ENCODE measurements at regions not wholly inside any gene's neighbourhood (a gene's known extent, or its start where the extent isn't known, plus 50 kb on each side); places are given as distances from the start of the nearest gene placed in this dataset.

DNA sequence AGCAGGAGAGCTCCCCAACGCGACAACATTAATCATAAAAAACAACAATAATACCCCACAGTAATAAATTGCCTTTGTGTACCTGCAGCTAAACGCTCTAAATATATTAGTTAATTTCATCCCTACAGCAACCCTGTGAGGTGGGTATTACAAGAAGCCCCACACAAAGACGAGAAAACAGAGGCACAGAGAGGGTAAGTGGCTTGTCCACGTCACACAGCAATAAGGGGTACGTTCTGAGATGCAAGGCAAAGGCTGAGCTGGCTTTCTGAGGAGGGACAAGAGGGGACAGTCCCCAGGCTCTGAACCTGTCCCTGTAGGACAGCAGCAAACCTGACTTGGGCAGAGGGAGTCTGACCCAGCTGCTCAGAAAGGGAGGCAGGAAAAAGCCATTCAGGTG is 78.2 kb downstream of the NCOR2 start:
- DNase-seq (ENCODE audit: low read depth) = no peak
- TF ChIP-seq CTCF (IDR thresholded peaks at IDR 0.05; ENCODE audit: insufficient read depth, low read length, poor library complexity, severe bottlenecking) = no peak
- Histone ChIP-seq H3K4me3 (ENCODE audit: low read depth, low read length) (no peak overlapping the region), H3K27me3 (ENCODE audit: control insufficient read depth, insufficient read depth, low read length) (no peaks in the 10 kb centered on the region), H3K36me3 (ENCODE audit: control insufficient read depth, insufficient read depth, low read length) (peaks cover 3% of the 10 kb centered on the region)

GRCh38 chr12:124488520-124488919 is 78.9 kb downstream of the NCOR2 start:
- Histone ChIP-seq H3K27me3 (ENCODE audit: control insufficient read depth, insufficient read depth, low read length) (no peaks in the 10 kb centered on the region), H3K36me3 (ENCODE audit: control insufficient read depth, insufficient read depth, low read length) (peaks cover 3% of the 10 kb centered on the region), H3K4me3 (ENCODE audit: low read depth, low read length) (no peak overlapping the region)
- no peak for DNase-seq (ENCODE audit: low read depth)
- TF ChIP-seq CTCF (IDR thresholded peaks at IDR 0.05; ENCODE audit: insufficient read depth, low read length, poor library complexity, severe bottlenecking) = no peak

DNA sequence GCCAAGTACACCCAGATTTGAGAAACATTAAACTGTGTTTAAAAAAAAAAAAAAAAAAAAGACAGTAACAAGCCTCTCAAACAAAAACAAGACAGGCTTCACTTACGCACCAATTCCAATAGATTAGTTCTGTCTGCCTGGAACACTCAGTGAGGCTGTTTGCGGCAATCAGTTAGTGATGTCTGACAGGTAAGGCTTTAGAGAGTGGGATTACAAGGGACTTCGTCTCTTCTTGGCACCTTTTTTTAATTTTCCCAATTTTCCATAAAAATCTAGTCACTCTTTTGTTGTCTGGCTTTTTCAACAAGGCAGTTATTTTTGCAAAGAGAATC is 79.6 kb downstream of the NCOR2 start:
- Histone ChIP-seq H3K4me3 (ENCODE audit: low read depth, low read length) (no peak overlapping the region), H3K36me3 (ENCODE audit: control insufficient read depth, insufficient read depth, low read length) (peaks cover 3% of the 10 kb centered on the region), H3K27me3 (ENCODE audit: control insufficient read depth, insufficient read depth, low read length) (no peaks in the 10 kb centered on the region)
- DNase-seq (ENCODE audit: low read depth) = no peak
- no peak for TF ChIP-seq CTCF (IDR thresholded peaks at IDR 0.05; ENCODE audit: insufficient read depth, low read length, poor library complexity, severe bottlenecking)

DNA sequence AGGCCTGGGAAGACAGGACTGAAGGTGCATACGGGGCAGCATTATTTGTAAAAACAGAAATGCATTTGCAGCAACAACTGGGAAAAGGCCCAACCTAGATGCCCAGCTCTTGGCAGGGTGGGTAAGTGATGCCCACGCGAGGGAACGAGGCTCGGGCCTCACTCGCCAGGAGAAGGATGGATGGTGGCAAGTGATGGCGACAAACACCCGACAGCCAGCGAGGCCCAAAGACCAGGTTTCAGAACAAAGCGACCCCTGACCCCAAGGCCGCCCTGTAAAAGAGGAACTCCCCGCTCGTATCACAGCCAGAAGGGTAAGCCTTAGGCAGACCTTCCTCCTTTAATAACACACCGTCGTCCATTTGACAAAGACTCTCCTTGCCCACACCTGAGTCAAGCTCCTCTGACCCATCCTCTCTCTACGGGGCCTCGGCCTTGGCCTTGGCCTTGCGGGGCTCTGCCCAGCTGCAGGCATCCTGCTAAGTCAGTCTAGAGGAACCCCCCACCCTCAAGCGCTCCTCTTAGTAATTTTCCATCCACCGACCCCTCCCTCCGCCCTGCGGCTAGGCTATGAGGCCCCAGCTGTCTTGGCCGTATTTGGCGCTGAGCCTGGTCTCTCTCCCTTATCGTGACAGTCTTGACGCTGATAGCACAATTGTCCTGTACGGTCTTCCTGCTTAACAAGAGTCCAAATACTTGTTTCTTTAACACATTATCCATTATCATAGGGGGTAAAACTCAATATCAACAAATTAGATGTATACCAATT is 80.2 kb downstream of the NCOR2 start:
- TF ChIP-seq CTCF (IDR thresholded peaks at IDR 0.05; ENCODE audit: insufficient read depth, low read length, poor library complexity, severe bottlenecking) = no peak
- H3K36me3 ChIP-seq (ENCODE audit: control insufficient read depth, insufficient read depth, low read length) = peaks cover 3% of the 10 kb centered on the region
- no peak overlapping the region for H3K4me3 ChIP-seq (ENCODE audit: low read depth, low read length)
- no peak for DNase-seq (ENCODE audit: low read depth)
- H3K27me3 ChIP-seq (ENCODE audit: control insufficient read depth, insufficient read depth, low read length) = no peaks in the 10 kb centered on the region

- no peak for DNase-seq (ENCODE audit: low read depth)
- no peaks in the 10 kb centered on the region for H3K27me3 ChIP-seq (ENCODE audit: control insufficient read depth, insufficient read depth, low read length)
- no peak overlapping the region for H3K4me3 ChIP-seq (ENCODE audit: low read depth, low read length)
- TF ChIP-seq CTCF (IDR thresholded peaks at IDR 0.05; ENCODE audit: insufficient read depth, low read length, poor library complexity, severe bottlenecking) = no peak
- H3K36me3 ChIP-seq (ENCODE audit: control insufficient read depth, insufficient read depth, low read length) = peaks cover 3% of the 10 kb centered on the region
Observed at GRCh38 chr12:124486346-124486963, 81.0 kb downstream of the NCOR2 start.

DNA sequence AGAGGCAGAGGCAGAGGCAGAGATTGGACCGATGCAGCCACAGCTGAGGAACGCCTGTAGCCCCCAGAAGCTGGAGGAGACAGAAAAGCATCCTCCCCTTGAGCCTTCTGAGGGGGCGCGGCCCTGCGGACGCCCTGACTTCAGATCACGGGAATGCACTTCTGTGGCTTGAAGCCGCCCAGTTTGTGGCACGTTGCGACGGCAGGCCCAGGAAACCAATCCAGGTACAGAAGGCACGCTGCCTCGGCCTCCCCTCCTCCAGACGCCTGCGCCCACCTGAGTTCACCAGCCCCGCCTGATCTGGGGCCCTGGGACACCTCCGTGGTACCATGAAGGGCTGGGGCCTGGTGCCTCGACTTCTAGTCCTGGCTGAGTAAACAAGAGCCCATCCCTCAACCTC is 82.0 kb downstream of the NCOR2 start:
- no peak overlapping the region for H3K4me3 ChIP-seq (ENCODE audit: low read depth, low read length)
- TF ChIP-seq CTCF (IDR thresholded peaks at IDR 0.05; ENCODE audit: insufficient read depth, low read length, poor library complexity, severe bottlenecking) = no peak
- H3K36me3 ChIP-seq (ENCODE audit: control insufficient read depth, insufficient read depth, low read length) = peaks cover 3% of the 10 kb centered on the region
- no peak for DNase-seq (ENCODE audit: low read depth)
- no peaks in the 10 kb centered on the region for H3K27me3 ChIP-seq (ENCODE audit: control insufficient read depth, insufficient read depth, low read length)

Measured in kidney epithelial cell (primary cell).